Endothelial cell (in vitro differentiated cells): ENCODE measurements at regions not wholly inside any gene's neighbourhood (a gene's known extent, or its start where the extent isn't known, plus 50 kb on each side); places are given as distances from the start of the nearest gene placed in this dataset.
"Not testable (repeated sequence)": the region's sequence is repeated elsewhere in the genome, so short reads cannot be mapped to it uniquely, and the experiment has no call there.

Experiments
- DNase-seq: peaks from one replicate; pipeline ENCODE4 v3.0.0; 2021; ENCODE audit warnings: low spot score
- H3K27ac Mint-ChIP-seq: one replicate; pipeline ENCODE4 v1.8.0; 2021; ENCODE audit warnings: mixed read lengths, inconsistent platforms; ENCODE audit not compliant: unreplicated experiment
- H3K27me3 Mint-ChIP-seq: one replicate; pipeline ENCODE4 v1.8.0; 2021; ENCODE audit warnings: mild to moderate bottlenecking, moderate library complexity, mixed read lengths, inconsistent platforms; ENCODE audit not compliant: unreplicated experiment
- H3K36me3 Mint-ChIP-seq: one replicate; pipeline ENCODE4 v1.8.0; 2021; ENCODE audit warnings: mild to moderate bottlenecking, low read depth, mixed read lengths, inconsistent platforms; ENCODE audit not compliant: unreplicated experiment
- H3K4me1 Mint-ChIP-seq: one replicate; pipeline ENCODE4 v1.8.0; 2021; ENCODE audit warnings: mild to moderate bottlenecking, mixed read lengths, inconsistent platforms; ENCODE audit not compliant: unreplicated experiment
- H3K4me3 Mint-ChIP-seq: one replicate; pipeline ENCODE4 v1.8.0; 2021; ENCODE audit warnings: mild to moderate bottlenecking, mixed read lengths, inconsistent platforms; ENCODE audit not compliant: unreplicated experiment
- H3K9me3 Mint-ChIP-seq: one replicate; pipeline ENCODE4 v1.8.0; 2021; ENCODE audit warnings: mixed read lengths, inconsistent platforms; ENCODE audit not compliant: unreplicated experiment
- TF ChIP-seq, protein P1 (sequence below): fragments of 200-600 bp; sonication (generic); IDR thresholded peaks from one replicate; pipeline ENCODE4 v1.5.0; 2021; ENCODE audit warnings: antibody characterized with exemption; ENCODE audit not compliant: unreplicated experiment

DNA sequence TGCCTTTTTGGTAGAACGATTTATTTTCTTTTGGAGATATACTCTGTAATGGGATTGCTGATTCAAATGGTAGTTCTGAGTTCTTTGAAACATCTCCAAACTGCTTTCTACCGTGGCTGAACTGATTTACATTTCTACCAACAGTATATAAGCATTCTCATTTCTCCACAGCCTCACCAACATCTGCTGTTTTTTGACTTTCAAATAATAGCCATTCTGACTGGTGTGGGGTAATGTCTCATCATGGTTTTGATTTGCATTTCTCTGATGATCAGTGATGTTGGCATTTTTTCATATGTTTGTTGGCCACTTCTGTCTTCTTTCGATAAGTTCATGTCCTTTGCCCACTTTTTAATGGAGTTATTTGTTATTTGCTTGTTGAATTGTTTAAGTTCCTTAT, 154.0 kb downstream of the ABHD5 start:
- Mint-ChIP-seq H3K9me3 (no peaks in the 10 kb centered on the region), H3K27me3 (no peaks in the 10 kb centered on the region), H3K4me3 (no peak overlapping the region), H3K27ac (no peak overlapping the region), H3K4me1 (no peaks in the 10 kb centered on the region), H3K36me3 (no peaks in the 10 kb centered on the region)
- DNase-seq = no peak
- TF ChIP-seq, protein P1, sequence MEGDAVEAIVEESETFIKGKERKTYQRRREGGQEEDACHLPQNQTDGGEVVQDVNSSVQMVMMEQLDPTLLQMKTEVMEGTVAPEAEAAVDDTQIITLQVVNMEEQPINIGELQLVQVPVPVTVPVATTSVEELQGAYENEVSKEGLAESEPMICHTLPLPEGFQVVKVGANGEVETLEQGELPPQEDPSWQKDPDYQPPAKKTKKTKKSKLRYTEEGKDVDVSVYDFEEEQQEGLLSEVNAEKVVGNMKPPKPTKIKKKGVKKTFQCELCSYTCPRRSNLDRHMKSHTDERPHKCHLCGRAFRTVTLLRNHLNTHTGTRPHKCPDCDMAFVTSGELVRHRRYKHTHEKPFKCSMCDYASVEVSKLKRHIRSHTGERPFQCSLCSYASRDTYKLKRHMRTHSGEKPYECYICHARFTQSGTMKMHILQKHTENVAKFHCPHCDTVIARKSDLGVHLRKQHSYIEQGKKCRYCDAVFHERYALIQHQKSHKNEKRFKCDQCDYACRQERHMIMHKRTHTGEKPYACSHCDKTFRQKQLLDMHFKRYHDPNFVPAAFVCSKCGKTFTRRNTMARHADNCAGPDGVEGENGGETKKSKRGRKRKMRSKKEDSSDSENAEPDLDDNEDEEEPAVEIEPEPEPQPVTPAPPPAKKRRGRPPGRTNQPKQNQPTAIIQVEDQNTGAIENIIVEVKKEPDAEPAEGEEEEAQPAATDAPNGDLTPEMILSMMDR = no peak

DNA sequence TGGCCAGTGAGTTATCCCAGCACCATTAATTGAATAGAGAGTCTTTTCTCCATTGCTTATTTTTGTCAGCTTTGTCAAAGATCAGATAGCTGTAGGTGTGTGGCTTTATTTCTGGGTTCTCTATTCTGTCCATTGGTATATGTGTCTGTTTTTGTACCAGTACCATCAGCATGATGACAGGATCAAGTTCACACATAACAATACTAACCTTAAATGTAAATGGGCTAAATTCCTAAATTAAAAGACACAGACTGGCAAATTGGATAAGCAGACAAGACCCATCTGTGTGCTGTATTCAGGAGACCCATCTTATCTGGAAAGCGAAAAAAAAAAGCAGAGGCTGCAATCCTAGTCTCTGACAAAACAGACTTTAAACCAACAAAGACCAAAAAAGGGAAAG, 154.8 kb downstream of the ABHD5 start:
- DNase-seq, H3K36me3 Mint-ChIP-seq, H3K27ac Mint-ChIP-seq, H3K4me3 Mint-ChIP-seq, H3K9me3 Mint-ChIP-seq, H3K4me1 Mint-ChIP-seq, H3K27me3 Mint-ChIP-seq: not testable (repeated sequence)

DNA sequence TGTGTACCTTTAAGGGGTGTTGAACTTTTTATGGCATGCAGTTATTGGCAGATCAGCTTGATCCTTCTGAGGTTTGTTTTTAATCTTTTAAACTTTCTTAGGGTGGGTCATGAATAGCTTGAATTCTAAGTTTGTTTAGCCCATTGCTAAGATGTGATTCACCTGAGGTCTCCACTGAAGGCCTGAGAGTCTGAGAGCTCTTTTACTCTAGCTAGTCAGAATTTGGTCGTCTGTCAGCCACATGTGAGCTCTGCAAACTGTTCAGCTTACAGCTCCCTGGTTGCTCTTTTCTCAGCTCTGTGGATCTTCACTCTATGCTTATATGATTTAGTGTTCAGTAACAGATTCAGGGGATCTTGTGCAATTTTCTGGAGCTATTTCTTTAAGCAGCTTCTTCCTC, 161.3 kb downstream of the ABHD5 start:
- no peak for DNase-seq
- TF ChIP-seq, protein P1 = no peak
- H3K4me3 Mint-ChIP-seq = no peak overlapping the region
- H3K4me1 Mint-ChIP-seq = peaks cover 4% of the 10 kb centered on the region
- H3K27me3 Mint-ChIP-seq = peaks cover 2% of the 10 kb centered on the region
- no peaks in the 10 kb centered on the region for H3K36me3 Mint-ChIP-seq
- no peak overlapping the region for H3K27ac Mint-ChIP-seq
- no peaks in the 10 kb centered on the region for H3K9me3 Mint-ChIP-seq

DNA sequence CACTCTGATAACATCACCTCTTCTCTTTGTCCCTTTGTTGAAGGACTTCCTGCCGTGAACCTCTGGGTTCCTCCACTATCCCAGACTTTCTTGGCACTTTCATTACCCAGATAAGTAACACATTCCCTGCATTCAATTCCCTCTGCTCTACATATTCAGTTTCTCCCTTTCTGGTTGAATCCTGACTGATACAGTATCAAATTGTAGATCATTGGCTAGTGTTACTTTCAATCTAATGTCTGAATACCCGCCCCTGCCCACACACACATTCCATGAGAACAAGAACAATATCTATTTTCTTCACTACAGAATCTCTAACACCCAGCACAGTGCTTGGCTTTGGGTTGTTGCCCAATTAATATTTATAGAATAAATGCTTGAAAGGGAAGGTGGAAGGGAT, 163.5 kb downstream of the ABHD5 start:
- no peak overlapping the region for H3K4me3 Mint-ChIP-seq
- H3K36me3 Mint-ChIP-seq = no peaks in the 10 kb centered on the region
- peaks cover 2% of the 10 kb centered on the region for H3K27me3 Mint-ChIP-seq
- no peak for DNase-seq
- peaks cover 4% of the 10 kb centered on the region for H3K4me1 Mint-ChIP-seq
- no peak overlapping the region for H3K27ac Mint-ChIP-seq
- TF ChIP-seq, protein P1 = no peak
- no peaks in the 10 kb centered on the region for H3K9me3 Mint-ChIP-seq

DNA sequence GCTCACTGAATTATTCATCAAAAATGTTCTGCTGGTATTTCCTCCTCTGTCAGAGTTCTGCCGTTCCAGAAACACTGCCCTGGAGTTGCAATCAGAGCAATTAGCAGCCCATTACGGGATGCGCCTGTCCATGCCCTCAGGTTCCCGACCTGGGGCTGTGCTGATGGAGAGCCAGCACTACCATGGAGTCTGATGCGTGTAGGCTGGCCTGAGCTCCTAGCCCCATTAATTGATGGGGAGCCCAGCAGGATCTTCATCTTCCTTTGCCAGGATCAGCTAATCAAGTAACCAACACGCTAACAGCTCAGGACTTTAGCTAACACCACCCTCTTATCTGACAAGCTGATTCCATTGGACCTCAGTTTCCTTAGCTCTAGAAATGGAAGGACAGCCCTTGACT, 164.2 kb downstream of the ABHD5 start:
- H3K9me3 Mint-ChIP-seq = no peaks in the 10 kb centered on the region
- no peak for DNase-seq
- H3K4me3 Mint-ChIP-seq = no peak overlapping the region
- H3K27me3 Mint-ChIP-seq = peaks cover 2% of the 10 kb centered on the region
- peaks cover 4% of the 10 kb centered on the region for H3K4me1 Mint-ChIP-seq
- no peaks in the 10 kb centered on the region for H3K36me3 Mint-ChIP-seq
- no peak overlapping the region for H3K27ac Mint-ChIP-seq
- TF ChIP-seq, protein P1 = no peak
